Liver (tissue), 3 donors: ENCODE measurements at regions not wholly inside any gene's neighbourhood (a gene's known extent, or its start where the extent isn't known, plus 50 kb on each side); places are given as distances from the start of the nearest gene placed in this dataset.

Experiments used
- MAX ChIP-seq: IDR thresholded peaks from 2 replicates; pipeline ENCODE4 v1.6.1; 2016; ENCODE audit warnings: antibody characterized with exemption
- RAD21 ChIP-seq, 2 donors: IDR thresholded peaks; 2 replicates each; pipeline ENCODE4 v1.6.1; 2016; ENCODE audit warnings: antibody characterized with exemption in 2 of 2, mild to moderate bottlenecking in 2 of 2
- RXRA ChIP-seq, 2 donors: IDR thresholded peaks; 2 replicates each; pipeline ENCODE4 v1.6.1; 2017 to 2018; ENCODE audit warnings: antibody characterized with exemption in 2 of 2, mild to moderate bottlenecking in 1 of 2
- SP1 ChIP-seq: IDR thresholded peaks from 2 replicates; pipeline ENCODE4 v1.6.1; 2018; ENCODE audit warnings: antibody characterized with exemption, mild to moderate bottlenecking
- TAF1 ChIP-seq: conservative IDR thresholded peaks from 2 replicates; pipeline ENCODE4 v1.6.1; 2016; ENCODE audit warnings: antibody characterized with exemption, mild to moderate bottlenecking
- TF ChIP-seq, protein P1 (sequence below): fragments of 150-350 bp; IDR thresholded peaks from 2 replicates; pipeline ENCODE4 v1.5.1; 2017; ENCODE audit warnings: improper control_type of control experiment, low read depth, low read length; ENCODE audit not compliant: missing input control
- donor health status: healthy.
- donor health status: healthy.

GRCh38 chr6:167689751-167690150, 137.0 kb upstream of the AFDN start:
- peak; percentile 50 for TF ChIP-seq SP1
- TF ChIP-seq TAF1: no peak
- peak; percentile 42 to 67 for TF ChIP-seq RAD21 (IDR thresholded peaks at IDR 0.05)
- TF ChIP-seq, protein P1, sequence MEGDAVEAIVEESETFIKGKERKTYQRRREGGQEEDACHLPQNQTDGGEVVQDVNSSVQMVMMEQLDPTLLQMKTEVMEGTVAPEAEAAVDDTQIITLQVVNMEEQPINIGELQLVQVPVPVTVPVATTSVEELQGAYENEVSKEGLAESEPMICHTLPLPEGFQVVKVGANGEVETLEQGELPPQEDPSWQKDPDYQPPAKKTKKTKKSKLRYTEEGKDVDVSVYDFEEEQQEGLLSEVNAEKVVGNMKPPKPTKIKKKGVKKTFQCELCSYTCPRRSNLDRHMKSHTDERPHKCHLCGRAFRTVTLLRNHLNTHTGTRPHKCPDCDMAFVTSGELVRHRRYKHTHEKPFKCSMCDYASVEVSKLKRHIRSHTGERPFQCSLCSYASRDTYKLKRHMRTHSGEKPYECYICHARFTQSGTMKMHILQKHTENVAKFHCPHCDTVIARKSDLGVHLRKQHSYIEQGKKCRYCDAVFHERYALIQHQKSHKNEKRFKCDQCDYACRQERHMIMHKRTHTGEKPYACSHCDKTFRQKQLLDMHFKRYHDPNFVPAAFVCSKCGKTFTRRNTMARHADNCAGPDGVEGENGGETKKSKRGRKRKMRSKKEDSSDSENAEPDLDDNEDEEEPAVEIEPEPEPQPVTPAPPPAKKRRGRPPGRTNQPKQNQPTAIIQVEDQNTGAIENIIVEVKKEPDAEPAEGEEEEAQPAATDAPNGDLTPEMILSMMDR: no peak
- TF ChIP-seq RXRA (IDR thresholded peaks at IDR 0.05): peak; percentile 56 to 68
- TF ChIP-seq MAX: no peak
